NCI-H1417 (cell line): ENCODE measurements at regions not wholly inside any gene's neighbourhood (a gene's known extent, or its start where the extent isn't known, plus 50 kb on each side); places are given as distances from the start of the nearest gene placed in this dataset.

Experiments
- DNase-seq, 3 experiments: peaks; one replicate each; lab custom pipeline; 2025; lab: John Stamatoyannopoulos, UW

GRCh38 chr6:92826633-92827032 is 592.7 kb downstream of the EPHA7 start:
- no peak for DNase-seq

- DNase-seq: peak in 2 of 3 experiments; percentile 20 to 77
These were observed 597.1 kb downstream of the EPHA7 start for GRCh38 chr6:92822222-92822621.

GRCh38 chr6:92820601-92821000 is 598.8 kb downstream of the EPHA7 start:
- DNase-seq: no peak

- DNase-seq: peak; percentile 50 to 80 (median 56)
These were observed 608.4 kb downstream of the EPHA7 start for GRCh38 chr6:92810913-92811312.

- no peak for DNase-seq
These were observed 613.1 kb downstream of the EPHA7 start for GRCh38 chr6:92806254-92806653.

GRCh38 chr6:92791403-92791802 is 628.0 kb downstream of the EPHA7 start:
- DNase-seq: no peak

- peak in 2 of 3 experiments; percentile 3 to 47 for DNase-seq
These were observed 629.0 kb downstream of the EPHA7 start for GRCh38 chr6:92790381-92790780.

- no peak for DNase-seq
These were observed 635.1 kb downstream of the EPHA7 start for GRCh38 chr6:92784235-92784634.

GRCh38 chr6:92779746-92780145 is 639.6 kb downstream of the EPHA7 start:
- peak in 2 of 3 experiments; percentile 57 to 90 for DNase-seq

GRCh38 chr6:92777146-92777740 is 642.1 kb downstream of the EPHA7 start:
- peak in 2 of 3 experiments; percentile 17 to 73 for DNase-seq

GRCh38 chr6:92770540-92770939 is 648.8 kb downstream of the EPHA7 start:
- no peak for DNase-seq

- peak in 2 of 3 experiments; percentile 38 to 80 for DNase-seq
These were observed 652.3 kb downstream of the EPHA7 start for GRCh38 chr6:92767101-92767500.

GRCh38 chr6:92763680-92764079 is 655.7 kb downstream of the EPHA7 start:
- no peak for DNase-seq

- DNase-seq: no peak
These were observed 656.1 kb downstream of the EPHA7 start for GRCh38 chr6:92763274-92763584.

GRCh38 chr6:92762443-92763273 is 656.7 kb downstream of the EPHA7 start:
- DNase-seq: no peak

- no peak for DNase-seq
These were observed 660.2 kb downstream of the EPHA7 start for GRCh38 chr6:92759178-92759577.

GRCh38 chr6:92757925-92758324 is 661.4 kb downstream of the EPHA7 start:
- no peak for DNase-seq

- no peak for DNase-seq
These were observed 662.4 kb downstream of the EPHA7 start for GRCh38 chr6:92756912-92757311.

GRCh38 chr6:92753956-92754355 is 665.4 kb downstream of the EPHA7 start:
- DNase-seq: no peak

GRCh38 chr6:92752114-92752513 is 667.2 kb downstream of the EPHA7 start:
- no peak for DNase-seq

- DNase-seq: no peak
These were observed 671.2 kb downstream of the EPHA7 start for GRCh38 chr6:92748131-92748530.

- no peak for DNase-seq
These were observed 681.4 kb downstream of the EPHA7 start for GRCh38 chr6:92737983-92738382.

- DNase-seq: no peak
These were observed 695.9 kb downstream of the EPHA7 start for GRCh38 chr6:92723390-92723931.
